Astrocyte (in vitro differentiated cells and primary cell): ENCODE measurements at regions not wholly inside any gene's neighbourhood (a gene's known extent, or its start where the extent isn't known, plus 50 kb on each side); places are given as distances from the start of the nearest gene placed in this dataset.

Experiments
- DNase-seq: peaks from one replicate; pipeline ENCODE4 v3.0.0-alpha.2; 2010; ENCODE audit warnings: low read depth
- FAIRE-seq: peaks from 2 replicates; lab custom pipeline; 2011; peaks lifted over from hg19 to GRCh38; lab: Jason Lieb, UNC
- H2AFZ ChIP-seq: 2 replicates; pipeline ENCODE4 v1.6.0; 2012; ENCODE audit warnings: low read depth, low read length, inconsistent platforms
- H3K27ac ChIP-seq: 2 replicates; pipeline ENCODE4 v1.5.1; 2011; ENCODE audit warnings: low read depth, low read length, inconsistent platforms
- H3K27me3 ChIP-seq: 2 replicates; pipeline ENCODE4 v1.6.0; 2011; ENCODE audit warnings: low read length, inconsistent platforms; ENCODE audit not compliant: insufficient read depth
- H3K36me3 ChIP-seq: 2 replicates; pipeline ENCODE4 v1.5.1; 2011; ENCODE audit warnings: low read length, inconsistent platforms; ENCODE audit not compliant: insufficient read depth
- H3K4me1 ChIP-seq: 2 replicates; pipeline ENCODE4 v1.5.1; 2011; ENCODE audit warnings: low read length, inconsistent platforms; ENCODE audit not compliant: insufficient read depth
- H3K4me2 ChIP-seq: 2 replicates; pipeline ENCODE4 v1.6.0; 2012; ENCODE audit warnings: low read length, inconsistent platforms
- H3K4me3 ChIP-seq: 2 replicates; pipeline ENCODE4 v1.5.1; 2011; ENCODE audit warnings: low read depth, mild to moderate bottlenecking, low read length, inconsistent platforms; ENCODE audit not compliant: insufficient read depth
- H3K79me2 ChIP-seq: 2 replicates; pipeline ENCODE4 v1.6.0; 2012; ENCODE audit warnings: mild to moderate bottlenecking, low read length, inconsistent platforms; ENCODE audit not compliant: insufficient read depth
- H3K9ac ChIP-seq: 2 replicates; pipeline ENCODE4 v1.6.0; 2012; ENCODE audit warnings: mild to moderate bottlenecking, low read length, inconsistent platforms
- H3K9me3 ChIP-seq: 2 replicates; pipeline ENCODE4 v1.5.1; 2012; ENCODE audit warnings: low read depth, mild to moderate bottlenecking, low read length, inconsistent platforms; ENCODE audit not compliant: insufficient read depth
- H4K20me1 ChIP-seq: 2 replicates; pipeline ENCODE4 v1.6.0; 2012; ENCODE audit warnings: low read length, inconsistent platforms; ENCODE audit not compliant: insufficient read depth
- H3K27ac Mint-ChIP-seq: one replicate; pipeline ENCODE4 v1.8.0; 2021; ENCODE audit warnings: mild to moderate bottlenecking, mixed read lengths; ENCODE audit not compliant: unreplicated experiment
- H3K27me3 Mint-ChIP-seq: one replicate; pipeline ENCODE4 v1.8.0; 2021; ENCODE audit warnings: low read depth, mixed read lengths; ENCODE audit not compliant: unreplicated experiment
- H3K36me3 Mint-ChIP-seq: one replicate; pipeline ENCODE4 v1.8.0; 2021; ENCODE audit warnings: low read depth, mixed read lengths; ENCODE audit not compliant: unreplicated experiment
- H3K4me1 Mint-ChIP-seq: one replicate; pipeline ENCODE4 v1.8.0; 2021; ENCODE audit warnings: low read depth, mixed read lengths; ENCODE audit not compliant: unreplicated experiment
- H3K4me3 Mint-ChIP-seq: one replicate; pipeline ENCODE4 v1.8.0; 2021; ENCODE audit warnings: mild to moderate bottlenecking, moderate library complexity, mixed read lengths; ENCODE audit not compliant: unreplicated experiment
- H3K9me3 Mint-ChIP-seq: one replicate; pipeline ENCODE4 v1.8.0; 2021; ENCODE audit warnings: mild to moderate bottlenecking, mixed read lengths; ENCODE audit not compliant: unreplicated experiment
- CTCF ChIP-seq: IDR thresholded peaks from 2 replicates; pipeline ENCODE4 v1.5.1; 2011; ENCODE audit warnings: low read depth, mild to moderate bottlenecking, inconsistent platforms, low read length, moderate library complexity; ENCODE audit not compliant: insufficient read depth
- EZH2 ChIP-seq: IDR thresholded peaks from 2 replicates; pipeline ENCODE4 v1.6.1; 2012; ENCODE audit warnings: mild to moderate bottlenecking, low read length, inconsistent platforms; ENCODE audit not compliant: insufficient read depth

DNA sequence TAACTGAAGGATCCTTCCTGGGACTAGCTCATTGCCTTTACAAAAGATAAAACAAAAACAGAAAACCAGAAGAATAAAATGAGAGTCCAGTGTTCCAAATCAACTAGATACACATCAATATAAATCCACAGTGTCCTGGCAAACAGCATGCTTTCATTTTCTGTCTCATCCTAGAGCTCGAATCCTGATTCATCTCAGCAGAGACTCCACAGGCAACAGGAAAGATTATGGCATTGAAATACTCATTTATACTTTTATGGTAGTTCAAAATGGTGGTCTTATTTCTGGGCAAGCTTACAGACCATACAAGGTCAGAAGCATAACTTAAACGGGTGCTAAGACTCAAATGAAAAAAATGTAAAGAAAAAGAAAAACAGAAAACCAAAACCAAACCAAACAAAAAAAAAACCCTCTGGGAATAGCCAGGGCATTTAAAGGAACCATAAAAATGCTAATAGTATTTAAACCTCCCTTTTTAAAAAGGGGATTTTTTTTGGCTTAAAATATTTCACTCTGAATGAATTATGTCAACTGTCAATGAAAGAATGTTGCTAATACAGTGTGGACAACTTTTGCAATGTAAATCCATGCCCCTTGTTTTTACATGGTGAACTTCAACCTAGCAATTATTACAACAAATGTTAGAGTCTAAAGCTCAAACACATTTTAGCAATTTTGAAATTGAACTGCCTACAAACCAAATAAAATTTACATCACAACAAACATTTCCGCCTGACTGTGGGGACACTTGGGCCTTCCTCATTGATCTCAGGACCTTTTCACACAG, 57.9 kb downstream of the GPR101 start:
- no peaks in the 10 kb centered on the region for H3K79me2 ChIP-seq
- H3K27ac ChIP-seq, result no peak overlapping the region
- H3K4me3 ChIP-seq, result no peak overlapping the region
- Mint-ChIP-seq H3K27ac (no peak overlapping the region), H3K4me3 (no peak overlapping the region), H3K4me1 (no peaks in the 10 kb centered on the region), H3K36me3 (no peaks in the 10 kb centered on the region), H3K27me3 (no peaks in the 10 kb centered on the region), H3K9me3 (peaks cover 1% of the 10 kb centered on the region)
- no peaks in the 10 kb centered on the region for H4K20me1 ChIP-seq
- FAIRE-seq, result no peak
- H3K9me3 ChIP-seq, result no peaks in the 10 kb centered on the region
- no peaks in the 10 kb centered on the region for H3K36me3 ChIP-seq
- H3K9ac ChIP-seq, result no peak overlapping the region
- H3K4me2 ChIP-seq, result no peak overlapping the region
- TF ChIP-seq EZH2, result no peak
- no peak for TF ChIP-seq CTCF
- no peaks in the 10 kb centered on the region for H3K4me1 ChIP-seq
- H3K27me3 ChIP-seq, result no peaks in the 10 kb centered on the region
- H2AFZ ChIP-seq, result no peak overlapping the region
- DNase-seq, result no peak

- Mint-ChIP-seq H3K4me1 (no peaks in the 10 kb centered on the region), H3K36me3 (no peaks in the 10 kb centered on the region)
- no peaks in the 10 kb centered on the region for H3K36me3 ChIP-seq
Measured at GRCh38 chrX:136967966-136968365, 65.8 kb downstream of the GPR101 start.

More at GRCh38 chrX:136967966-136968365, 65.8 kb downstream of the GPR101 start:
- no peaks in the 10 kb centered on the region for H3K4me1 ChIP-seq
- H3K4me3 ChIP-seq, result no peak overlapping the region
- H3K4me2 ChIP-seq, result no peak overlapping the region
- H3K9me3 ChIP-seq, result no peaks in the 10 kb centered on the region
- H2AFZ ChIP-seq, result no peak overlapping the region
- no peak overlapping the region for H3K9ac ChIP-seq
- no peaks in the 10 kb centered on the region for H4K20me1 ChIP-seq
- no peaks in the 10 kb centered on the region for H3K79me2 ChIP-seq
- H3K9me3 Mint-ChIP-seq, result no peaks in the 10 kb centered on the region
- no peak for DNase-seq
- no peak overlapping the region for H3K27ac Mint-ChIP-seq
- H3K27me3 Mint-ChIP-seq, result no peaks in the 10 kb centered on the region
- H3K27ac ChIP-seq, result no peak overlapping the region
- no peak for FAIRE-seq
- H3K4me3 Mint-ChIP-seq, result no peak overlapping the region
- TF ChIP-seq CTCF (no peak), EZH2 (no peak)
- no peaks in the 10 kb centered on the region for H3K27me3 ChIP-seq
